ENCODE measurements at regions not wholly inside any gene's neighbourhood (a gene's known extent, or its start where the extent isn't known, plus 50 kb on each side); places are given as distances from the start of the nearest gene placed in this dataset.

- no peaks in the 10 kb centered on the region for H3K36me3 ChIP-seq (ENCODE audit: insufficient read depth, low read length)
- H3K9me3 ChIP-seq (ENCODE audit: control insufficient read depth in 1 of 2, low read length in 2 of 2), result no peaks in the 10 kb centered on the region
- no peaks in the 10 kb centered on the region for H3K4me1 ChIP-seq (ENCODE audit: insufficient read depth, low read length)
- intact Hi-C loops (cut with micrococcal nuclease), result no loop called here
- ChIA-PET CTCF (ENCODE audit: partially characterized antibody) (no interaction called here), POLR2A (ENCODE audit: partially characterized antibody) (no interaction called here)
- Mint-ChIP-seq H3K4me3 (no peak overlapping the region), H3K9me3 (peaks cover 0 to 5% (median 3%) of the 10 kb centered on the region in 8 donors), H3K36me3 (no peaks in the 10 kb centered on the region), H3K4me1 (peaks cover 0 to 1% (median 0%) of the 10 kb centered on the region in 4 donors), H3K27ac (no peak overlapping the region), H3K27me3 (peaks cover 0 to 1% of the 10 kb centered on the region in 2 donors)
- H3K4me3 ChIP-seq (ENCODE audit: low read length in 2 of 2), result no peak overlapping the region
- no peak for DNase-seq
- H3K27me3 ChIP-seq (ENCODE audit: insufficient read depth, low read length), result no peaks in the 10 kb centered on the region
- no peak overlapping the region for H3K27ac ChIP-seq (ENCODE audit: low read depth, low read length)
Observed at GRCh38 chr22:34283844-34284243, 363.6 kb upstream of the LARGE1 start.

- Mint-ChIP-seq H3K27me3 (peaks cover 0 to 4% of the 10 kb centered on the region in 2 donors), H3K27ac (no peak overlapping the region), H3K9me3 (peaks cover 0 to 7% (median 0%) of the 10 kb centered on the region in 8 donors), H3K36me3 (no peaks in the 10 kb centered on the region), H3K4me1 (no peaks in the 10 kb centered on the region), H3K4me3 (no peak overlapping the region)
- no peaks in the 10 kb centered on the region for H3K4me1 ChIP-seq (ENCODE audit: insufficient read depth, low read length)
- no peaks in the 10 kb centered on the region for H3K36me3 ChIP-seq (ENCODE audit: insufficient read depth, low read length)
- no peaks in the 10 kb centered on the region for H3K27me3 ChIP-seq (ENCODE audit: insufficient read depth, low read length)
- ChIA-PET POLR2A (ENCODE audit: partially characterized antibody) (no interaction called here), CTCF (ENCODE audit: partially characterized antibody) (no interaction called here)
- no peak overlapping the region for H3K4me3 ChIP-seq (ENCODE audit: low read length in 2 of 2)
- no peak overlapping the region for H3K27ac ChIP-seq (ENCODE audit: low read depth, low read length)
- no peaks in the 10 kb centered on the region for H3K9me3 ChIP-seq (ENCODE audit: control insufficient read depth in 1 of 2, low read length in 2 of 2)
- no peak for DNase-seq
- intact Hi-C loops (cut with micrococcal nuclease), result no loop called here
Observed at GRCh38 chr22:34293324-34293723, 373.0 kb upstream of the LARGE1 start.

GRCh38 chr22:34294476-34294875, 374.2 kb upstream of the LARGE1 start:
- Mint-ChIP-seq H3K9me3 (peaks cover 0 to under 1% (median 0%) of the 10 kb centered on the region in 8 donors), H3K27me3 (peaks cover 0 to 1% of the 10 kb centered on the region in 2 donors), H3K4me3 (no peak overlapping the region), H3K4me1 (no peaks in the 10 kb centered on the region), H3K27ac (no peak overlapping the region), H3K36me3 (no peaks in the 10 kb centered on the region)
- POLR2A ChIA-PET (ENCODE audit: partially characterized antibody), result no interaction called here
- H3K4me1 ChIP-seq (ENCODE audit: insufficient read depth, low read length), result no peaks in the 10 kb centered on the region
- H3K9me3 ChIP-seq (ENCODE audit: control insufficient read depth in 1 of 2, low read length in 2 of 2), result no peaks in the 10 kb centered on the region
- DNase-seq, result no peak
- intact Hi-C loops (cut with micrococcal nuclease), result no loop called here
- H3K36me3 ChIP-seq (ENCODE audit: insufficient read depth, low read length), result no peaks in the 10 kb centered on the region
- H3K27me3 ChIP-seq (ENCODE audit: insufficient read depth, low read length), result no peaks in the 10 kb centered on the region
- CTCF ChIA-PET (ENCODE audit: partially characterized antibody), result no interaction called here
- no peak overlapping the region for H3K27ac ChIP-seq (ENCODE audit: low read depth, low read length)
- H3K4me3 ChIP-seq (ENCODE audit: low read length in 2 of 2), result no peak overlapping the region

- H3K36me3 ChIP-seq (ENCODE audit: insufficient read depth, low read length), result no peaks in the 10 kb centered on the region
- no peak overlapping the region for H3K27ac Mint-ChIP-seq
- DNase-seq, result no peak
- no peak overlapping the region for H3K27ac ChIP-seq (ENCODE audit: low read depth, low read length)
- H3K4me3 Mint-ChIP-seq, result no peak overlapping the region
- intact Hi-C loops (cut with micrococcal nuclease), result no loop called here
- H3K9me3 ChIP-seq (ENCODE audit: control insufficient read depth in 1 of 2, low read length in 2 of 2), result no peaks in the 10 kb centered on the region
- POLR2A ChIA-PET (ENCODE audit: partially characterized antibody), result no interaction called here
- H3K9me3 Mint-ChIP-seq, result no peaks in the 10 kb centered on the region
- H3K36me3 Mint-ChIP-seq, result no peaks in the 10 kb centered on the region
- CTCF ChIA-PET (ENCODE audit: partially characterized antibody), result interaction anchor here (0.6 kb wide), 1 partner anchor 293 kb away, joined by 3 read pairs; no protein-coding TSS in a partner anchor
- no peak overlapping the region for H3K4me3 ChIP-seq (ENCODE audit: low read length in 2 of 2)
- H3K4me1 Mint-ChIP-seq, result no peaks in the 10 kb centered on the region
- peaks cover 0 to 1% of the 10 kb centered on the region in 2 donors for H3K27me3 Mint-ChIP-seq
- no peaks in the 10 kb centered on the region for H3K27me3 ChIP-seq (ENCODE audit: insufficient read depth, low read length)
- no peaks in the 10 kb centered on the region for H3K4me1 ChIP-seq (ENCODE audit: insufficient read depth, low read length)
Observed at GRCh38 chr22:34294986-34295385, 374.7 kb upstream of the LARGE1 start.

GRCh38 chr22:34296461-34296860, 376.2 kb upstream of the LARGE1 start:
- intact Hi-C loops (cut with micrococcal nuclease), result no loop called here
- Histone ChIP-seq H3K4me3 (ENCODE audit: low read length in 2 of 2) (no peak overlapping the region), H3K27me3 (ENCODE audit: insufficient read depth, low read length) (no peaks in the 10 kb centered on the region), H3K4me1 (ENCODE audit: insufficient read depth, low read length) (no peaks in the 10 kb centered on the region), H3K36me3 (ENCODE audit: insufficient read depth, low read length) (no peaks in the 10 kb centered on the region), H3K9me3 (ENCODE audit: control insufficient read depth in 1 of 2, low read length in 2 of 2) (no peaks in the 10 kb centered on the region), H3K27ac (ENCODE audit: low read depth, low read length) (no peak overlapping the region)
- Mint-ChIP-seq H3K27ac (no peak overlapping the region), H3K4me3 (no peak overlapping the region), H3K9me3 (peaks cover 0 to 6% (median 0%) of the 10 kb centered on the region in 8 donors), H3K4me1 (no peaks in the 10 kb centered on the region), H3K36me3 (no peaks in the 10 kb centered on the region), H3K27me3 (peaks cover 0 to 1% of the 10 kb centered on the region in 2 donors)
- CTCF ChIA-PET (ENCODE audit: partially characterized antibody), result no interaction called here
- no peak for DNase-seq
- POLR2A ChIA-PET (ENCODE audit: partially characterized antibody), result no interaction called here

GRCh38 chr22:34297536-34298120, 377.4 kb upstream of the LARGE1 start:
- POLR2A ChIA-PET (ENCODE audit: partially characterized antibody), result no interaction called here
- Histone ChIP-seq H3K4me1 (ENCODE audit: insufficient read depth, low read length) (no peaks in the 10 kb centered on the region), H3K27ac (ENCODE audit: low read depth, low read length) (no peak overlapping the region), H3K27me3 (ENCODE audit: insufficient read depth, low read length) (no peaks in the 10 kb centered on the region), H3K4me3 (ENCODE audit: low read length in 2 of 2) (no peak overlapping the region), H3K9me3 (ENCODE audit: control insufficient read depth in 1 of 2, low read length in 2 of 2) (no peaks in the 10 kb centered on the region), H3K36me3 (ENCODE audit: insufficient read depth, low read length) (no peaks in the 10 kb centered on the region)
- no peak overlapping the region for H3K27ac Mint-ChIP-seq
- DNase-seq, result no peak
- H3K9me3 Mint-ChIP-seq, result peaks cover 0 to 6% (median 0%) of the 10 kb centered on the region in 8 donors
- intact Hi-C loops (cut with micrococcal nuclease), result no loop called here
- no peak overlapping the region for H3K4me3 Mint-ChIP-seq
- H3K36me3 Mint-ChIP-seq, result no peaks in the 10 kb centered on the region
- H3K27me3 Mint-ChIP-seq, result peaks cover 0 to 1% of the 10 kb centered on the region in 2 donors
- CTCF ChIA-PET (ENCODE audit: partially characterized antibody), result no interaction called here
- H3K4me1 Mint-ChIP-seq, result no peaks in the 10 kb centered on the region

DNA sequence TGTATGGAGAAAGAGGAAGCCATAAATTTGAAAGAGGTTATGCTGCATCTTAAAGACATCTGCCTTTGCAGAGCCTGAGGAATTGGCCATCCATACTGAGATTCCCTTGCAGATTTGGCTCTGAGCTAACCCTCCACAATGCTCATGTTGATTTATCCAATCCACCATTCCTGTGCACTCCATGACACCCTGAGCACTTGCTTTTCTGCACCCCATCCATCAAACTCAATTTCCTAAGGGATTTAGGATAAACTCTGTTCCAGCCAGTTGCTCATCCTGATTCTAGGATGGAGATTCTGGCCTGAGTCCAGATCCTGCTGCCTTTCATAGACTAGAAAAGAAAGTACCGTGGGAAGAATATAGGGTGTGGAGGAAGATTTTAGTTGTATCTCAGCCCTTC, 379.2 kb upstream of the LARGE1 start:
- intact Hi-C loops (cut with micrococcal nuclease), result no loop called here
- CTCF ChIA-PET (ENCODE audit: partially characterized antibody), result no interaction called here
- POLR2A ChIA-PET (ENCODE audit: partially characterized antibody), result no interaction called here
- Mint-ChIP-seq H3K9me3 (peaks cover 0 to 6% (median 0%) of the 10 kb centered on the region in 8 donors), H3K36me3 (no peaks in the 10 kb centered on the region), H3K4me3 (no peak overlapping the region), H3K27me3 (no peaks in the 10 kb centered on the region), H3K27ac (no peak overlapping the region), H3K4me1 (no peaks in the 10 kb centered on the region)
- Histone ChIP-seq H3K36me3 (ENCODE audit: insufficient read depth, low read length) (no peaks in the 10 kb centered on the region), H3K4me3 (ENCODE audit: low read length in 2 of 2) (no peak overlapping the region), H3K27ac (ENCODE audit: low read depth, low read length) (no peak overlapping the region), H3K27me3 (ENCODE audit: insufficient read depth, low read length) (no peaks in the 10 kb centered on the region), H3K9me3 (ENCODE audit: control insufficient read depth in 1 of 2, low read length in 2 of 2) (no peaks in the 10 kb centered on the region), H3K4me1 (ENCODE audit: insufficient read depth, low read length) (no peaks in the 10 kb centered on the region)
- DNase-seq, result no peak

DNA sequence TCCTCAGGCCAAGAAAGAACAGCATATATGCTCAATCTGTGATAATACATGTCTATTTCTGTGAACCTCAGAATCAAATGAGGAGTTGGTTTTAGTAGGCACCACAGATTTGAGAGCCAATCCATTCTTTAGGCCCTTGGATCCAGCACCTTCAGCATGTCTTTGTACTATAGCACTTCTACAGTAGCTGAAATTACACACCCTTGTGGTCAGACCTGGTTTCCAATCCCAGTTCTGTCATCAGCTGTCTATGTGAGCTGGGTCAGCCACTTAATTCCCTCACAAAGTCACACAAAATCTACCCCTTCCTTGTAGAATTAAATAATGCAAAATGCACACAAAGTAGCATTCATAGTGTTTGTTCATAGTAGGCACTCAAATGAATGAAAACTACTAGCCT, 381.3 kb upstream of the LARGE1 start:
- intact Hi-C loops (cut with micrococcal nuclease), result no loop called here
- peaks cover 0 to 6% (median 1%) of the 10 kb centered on the region in 8 donors for H3K9me3 Mint-ChIP-seq

More for the DNA sequence above, 381.3 kb upstream of the LARGE1 start:
- DNase-seq, result no peak
- H3K4me3 ChIP-seq (ENCODE audit: low read length in 2 of 2), result no peak overlapping the region
- ChIA-PET CTCF (ENCODE audit: partially characterized antibody) (no interaction called here), POLR2A (ENCODE audit: partially characterized antibody) (no interaction called here)
- H3K4me1 ChIP-seq (ENCODE audit: insufficient read depth, low read length), result no peaks in the 10 kb centered on the region
- H3K9me3 ChIP-seq (ENCODE audit: control insufficient read depth in 1 of 2, low read length in 2 of 2), result no peaks in the 10 kb centered on the region
- Mint-ChIP-seq H3K4me1 (no peaks in the 10 kb centered on the region), H3K36me3 (no peaks in the 10 kb centered on the region), H3K27me3 (no peaks in the 10 kb centered on the region), H3K27ac (no peak overlapping the region), H3K4me3 (no peak overlapping the region)
- no peaks in the 10 kb centered on the region for H3K36me3 ChIP-seq (ENCODE audit: insufficient read depth, low read length)
- no peak overlapping the region for H3K27ac ChIP-seq (ENCODE audit: low read depth, low read length)
- no peaks in the 10 kb centered on the region for H3K27me3 ChIP-seq (ENCODE audit: insufficient read depth, low read length)

Data from CD4-positive, alpha-beta memory T cell (primary cell).